Type B pancreatic cell (in vitro differentiated cells): ENCODE measurements at regions not wholly inside any gene's neighbourhood (a gene's known extent, or its start where the extent isn't known, plus 50 kb on each side); places are given as distances from the start of the nearest gene placed in this dataset.

Experiments used
- DNase-seq: peaks from one replicate; pipeline ENCODE4 v3.0.0; 2021; ENCODE audit warnings: mixed read lengths; ENCODE audit not compliant: unreplicated experiment; ENCODE audit errors: extremely low spot score
- H3K27ac Mint-ChIP-seq: 2 replicates; pipeline ENCODE4 v1.8.0; 2021; ENCODE audit warnings: mild to moderate bottlenecking, mixed read lengths
- H3K27me3 Mint-ChIP-seq: 2 replicates; pipeline ENCODE4 v1.8.0; 2021; ENCODE audit warnings: mixed read lengths
- H3K36me3 Mint-ChIP-seq: 2 replicates; pipeline ENCODE4 v1.8.0; 2021; ENCODE audit warnings: mixed read lengths
- H3K4me1 Mint-ChIP-seq: one replicate; pipeline ENCODE4 v1.8.0; 2021; ENCODE audit warnings: mixed read lengths; ENCODE audit not compliant: unreplicated experiment
- H3K4me3 Mint-ChIP-seq: 2 replicates; pipeline ENCODE4 v1.8.0; 2021; ENCODE audit warnings: mild to moderate bottlenecking, mixed read lengths
- H3K9me3 Mint-ChIP-seq: 2 replicates; pipeline ENCODE4 v1.8.0; 2021; ENCODE audit warnings: mixed read lengths
- TF ChIP-seq, protein P1 (sequence below): fragments of 200-600 bp; sonication (generic); conservative IDR thresholded peaks from 2 replicates; pipeline ENCODE4 v1.5.0; 2021; ENCODE audit warnings: antibody characterized with exemption, mild to moderate bottlenecking

- H3K4me1 Mint-ChIP-seq: no peaks in the 10 kb centered on the region
- no peak for DNase-seq
- H3K9me3 Mint-ChIP-seq: no peaks in the 10 kb centered on the region
- TF ChIP-seq, protein P1, sequence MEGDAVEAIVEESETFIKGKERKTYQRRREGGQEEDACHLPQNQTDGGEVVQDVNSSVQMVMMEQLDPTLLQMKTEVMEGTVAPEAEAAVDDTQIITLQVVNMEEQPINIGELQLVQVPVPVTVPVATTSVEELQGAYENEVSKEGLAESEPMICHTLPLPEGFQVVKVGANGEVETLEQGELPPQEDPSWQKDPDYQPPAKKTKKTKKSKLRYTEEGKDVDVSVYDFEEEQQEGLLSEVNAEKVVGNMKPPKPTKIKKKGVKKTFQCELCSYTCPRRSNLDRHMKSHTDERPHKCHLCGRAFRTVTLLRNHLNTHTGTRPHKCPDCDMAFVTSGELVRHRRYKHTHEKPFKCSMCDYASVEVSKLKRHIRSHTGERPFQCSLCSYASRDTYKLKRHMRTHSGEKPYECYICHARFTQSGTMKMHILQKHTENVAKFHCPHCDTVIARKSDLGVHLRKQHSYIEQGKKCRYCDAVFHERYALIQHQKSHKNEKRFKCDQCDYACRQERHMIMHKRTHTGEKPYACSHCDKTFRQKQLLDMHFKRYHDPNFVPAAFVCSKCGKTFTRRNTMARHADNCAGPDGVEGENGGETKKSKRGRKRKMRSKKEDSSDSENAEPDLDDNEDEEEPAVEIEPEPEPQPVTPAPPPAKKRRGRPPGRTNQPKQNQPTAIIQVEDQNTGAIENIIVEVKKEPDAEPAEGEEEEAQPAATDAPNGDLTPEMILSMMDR: no peak
- H3K4me3 Mint-ChIP-seq: no peak overlapping the region
- peaks cover 53% of the 10 kb centered on the region for H3K27me3 Mint-ChIP-seq
- no peaks in the 10 kb centered on the region for H3K36me3 Mint-ChIP-seq
- H3K27ac Mint-ChIP-seq: no peak overlapping the region
Observed at GRCh38 chr22:49705972-49706352, 121.7 kb downstream of the BRD1 start.

GRCh38 chr22:49705216-49705971 is 122.3 kb downstream of the BRD1 start:
- no peaks in the 10 kb centered on the region for H3K4me1 Mint-ChIP-seq
- H3K4me3 Mint-ChIP-seq: no peak overlapping the region
- H3K27me3 Mint-ChIP-seq: peaks cover 54% of the 10 kb centered on the region
- H3K27ac Mint-ChIP-seq: no peak overlapping the region
- no peak for DNase-seq
- TF ChIP-seq, protein P1: no peak
- no peaks in the 10 kb centered on the region for H3K9me3 Mint-ChIP-seq
- no peaks in the 10 kb centered on the region for H3K36me3 Mint-ChIP-seq

DNA sequence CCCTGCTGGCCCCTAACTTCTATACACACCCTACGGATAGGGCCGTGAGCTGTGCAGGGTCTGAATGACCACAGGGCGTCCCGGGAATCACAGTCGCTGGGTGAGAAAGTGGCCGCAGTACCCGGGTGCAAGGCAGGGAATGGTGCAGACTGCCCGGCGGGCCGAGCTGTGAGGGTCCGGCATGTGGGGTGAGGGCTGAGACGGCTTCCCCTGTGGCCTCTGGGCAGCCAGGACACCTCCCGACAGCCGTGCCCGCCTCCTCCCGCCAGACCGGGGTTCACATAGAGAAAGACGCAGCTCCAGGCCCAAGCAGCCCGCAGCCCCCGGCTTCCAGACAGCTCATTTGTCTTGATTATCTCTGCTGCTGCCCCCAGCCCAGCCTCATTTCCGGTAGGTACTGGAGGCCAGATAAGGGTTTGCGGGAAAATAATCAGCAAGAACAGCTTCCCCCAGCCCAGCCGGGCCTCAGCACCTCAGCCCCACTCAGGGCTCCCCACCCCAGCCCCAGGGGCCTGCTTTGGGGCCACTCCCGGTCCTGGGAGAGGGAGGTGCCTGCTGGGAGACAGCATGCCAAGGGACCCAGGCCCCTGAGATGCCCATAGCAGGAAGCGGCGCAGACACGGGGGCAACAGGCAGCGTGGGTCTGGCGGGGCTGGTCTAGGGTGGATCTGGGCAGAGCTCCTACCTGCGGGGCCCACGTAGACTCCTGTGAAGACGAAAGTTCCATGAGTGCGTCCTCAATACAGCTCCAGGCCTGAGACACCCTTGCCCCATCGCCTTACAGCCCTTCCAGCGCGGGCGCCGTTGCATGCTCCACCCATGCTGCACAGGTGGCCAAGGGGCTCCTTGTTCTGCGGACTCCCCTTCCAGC is 123.1 kb downstream of the BRD1 start:
- H3K4me1 Mint-ChIP-seq: no peaks in the 10 kb centered on the region
- no peaks in the 10 kb centered on the region for H3K9me3 Mint-ChIP-seq
- H3K27ac Mint-ChIP-seq: no peak overlapping the region
- peak; percentile 68 for DNase-seq
- H3K4me3 Mint-ChIP-seq: no peak overlapping the region
- H3K36me3 Mint-ChIP-seq: no peaks in the 10 kb centered on the region
- peaks cover 56% of the 10 kb centered on the region for H3K27me3 Mint-ChIP-seq
- TF ChIP-seq, protein P1: no peak

- H3K4me3 Mint-ChIP-seq: no peak overlapping the region
- no peaks in the 10 kb centered on the region for H3K36me3 Mint-ChIP-seq
- peaks cover 60% of the 10 kb centered on the region for H3K27me3 Mint-ChIP-seq
- no peak overlapping the region for H3K27ac Mint-ChIP-seq
- H3K4me1 Mint-ChIP-seq: no peaks in the 10 kb centered on the region
- no peaks in the 10 kb centered on the region for H3K9me3 Mint-ChIP-seq
- DNase-seq: no peak
- TF ChIP-seq, protein P1: no peak
Observed at GRCh38 chr22:49703990-49704344, 123.7 kb downstream of the BRD1 start.

- Mint-ChIP-seq H3K27ac (no peak overlapping the region), H3K4me3 (no peak overlapping the region)
- TF ChIP-seq, protein P1: no peak
Observed at GRCh38 chr22:49703505-49703904, 124.2 kb downstream of the BRD1 start.

More at GRCh38 chr22:49703505-49703904, 124.2 kb downstream of the BRD1 start:
- Mint-ChIP-seq H3K27me3 (peaks cover 57% of the 10 kb centered on the region), H3K36me3 (no peaks in the 10 kb centered on the region), H3K9me3 (no peaks in the 10 kb centered on the region), H3K4me1 (no peaks in the 10 kb centered on the region)
- peak; percentile 62 for DNase-seq
